ENCODE measurements at regions not wholly inside any gene's neighbourhood (a gene's known extent, or its start where the extent isn't known, plus 50 kb on each side); places are given as distances from the start of the nearest gene placed in this dataset.

- H3K4me3 ChIP-seq, result no peak overlapping the region
- TF ChIP-seq POLR2A (IDR thresholded peaks at IDR 0.05) (no peak), CTCF (IDR thresholded peaks at IDR 0.05) (no peak)
- no peaks in the 10 kb centered on the region for H3K9me3 ChIP-seq
- no peaks in the 10 kb centered on the region for H3K36me3 ChIP-seq (ENCODE audit: low read depth, missing control alignments)
- no peaks in the 10 kb centered on the region for H3K27me3 ChIP-seq
- H3K27ac ChIP-seq, result no peak overlapping the region
- H3K4me1 ChIP-seq, result no peaks in the 10 kb centered on the region
- 65 to 71% methylated on average over 2 of the region's 2 CpGs for WGBS, 2 donors
- no peak for DNase-seq
- intact Hi-C loops (cut with DNase I; ENCODE audit: low total_unique reads), result no loop called here
Measured at GRCh38 chr7:17030559-17030958, 148.8 kb upstream of the AGR3 start.

- WGBS, 2 donors, result 95 to 100% methylated on average over 1 of the region's 1 CpG
- TF ChIP-seq CTCF (IDR thresholded peaks at IDR 0.05) (no peak), POLR2A (IDR thresholded peaks at IDR 0.05) (no peak)
- Histone ChIP-seq H3K27ac (no peak overlapping the region), H3K27me3 (no peaks in the 10 kb centered on the region), H3K4me1 (no peaks in the 10 kb centered on the region), H3K36me3 (ENCODE audit: low read depth, missing control alignments) (no peaks in the 10 kb centered on the region), H3K4me3 (no peak overlapping the region), H3K9me3 (no peaks in the 10 kb centered on the region)
- DNase-seq, result no peak
- intact Hi-C loops (cut with DNase I; ENCODE audit: low total_unique reads), result no loop called here
Measured at GRCh38 chr7:17031906-17032551, 150.2 kb upstream of the AGR3 start.

GRCh38 chr7:17033245-17033644, 151.5 kb upstream of the AGR3 start:
- no peaks in the 10 kb centered on the region for H3K36me3 ChIP-seq (ENCODE audit: low read depth, missing control alignments)
- no peaks in the 10 kb centered on the region for H3K27me3 ChIP-seq
- no peaks in the 10 kb centered on the region for H3K9me3 ChIP-seq
- DNase-seq, result no peak
- no peak for TF ChIP-seq CTCF (IDR thresholded peaks at IDR 0.05)
- no peak for TF ChIP-seq POLR2A (IDR thresholded peaks at IDR 0.05)
- intact Hi-C loops (cut with DNase I; ENCODE audit: low total_unique reads), result no loop called here
- H3K4me3 ChIP-seq, result no peak overlapping the region
- 94 to 95% methylated on average over 4 of the region's 4 CpGs for WGBS, 2 donors
- H3K27ac ChIP-seq, result no peak overlapping the region
- H3K4me1 ChIP-seq, result no peaks in the 10 kb centered on the region

- WGBS, 2 donors, result 89 to 97% methylated on average over 2 of the region's 2 CpGs
- Histone ChIP-seq H3K9me3 (no peaks in the 10 kb centered on the region), H3K36me3 (ENCODE audit: low read depth, missing control alignments) (no peaks in the 10 kb centered on the region), H3K27me3 (no peaks in the 10 kb centered on the region), H3K4me1 (no peaks in the 10 kb centered on the region), H3K27ac (no peak overlapping the region), H3K4me3 (no peak overlapping the region)
- no peak for DNase-seq
- TF ChIP-seq CTCF (IDR thresholded peaks at IDR 0.05) (no peak), POLR2A (IDR thresholded peaks at IDR 0.05) (no peak)
- intact Hi-C loops (cut with DNase I; ENCODE audit: low total_unique reads), result no loop called here
Measured at GRCh38 chr7:17036584-17036983, 154.8 kb upstream of the AGR3 start.

GRCh38 chr7:17037356-17037755, 155.6 kb upstream of the AGR3 start:
- Histone ChIP-seq H3K36me3 (ENCODE audit: low read depth, missing control alignments) (no peaks in the 10 kb centered on the region), H3K9me3 (no peaks in the 10 kb centered on the region), H3K27me3 (no peaks in the 10 kb centered on the region), H3K4me1 (no peaks in the 10 kb centered on the region), H3K4me3 (no peak overlapping the region), H3K27ac (no peak overlapping the region)
- no peak for TF ChIP-seq CTCF (IDR thresholded peaks at IDR 0.05)
- 88 to 93% methylated on average over 3 of the region's 3 CpGs for WGBS, 2 donors
- intact Hi-C loops (cut with DNase I; ENCODE audit: low total_unique reads), result no loop called here
- DNase-seq, result no peak
